Panc1 (cell line): ENCODE measurements at regions not wholly inside any gene's neighbourhood (a gene's known extent, or its start where the extent isn't known, plus 50 kb on each side); places are given as distances from the start of the nearest gene placed in this dataset.

Experiments
- POLR2AphosphoS5 ChIP-seq: IDR thresholded peaks from 2 replicates; pipeline ENCODE4 v1.6.1; 2012; ENCODE audit warnings: mild to moderate bottlenecking, low read depth, low read length, moderate library complexity
- SIN3A ChIP-seq: IDR thresholded peaks from 2 replicates; pipeline ENCODE4 v1.6.1; 2012; ENCODE audit warnings: low read depth, mild to moderate bottlenecking, low read length, moderate library complexity, borderline replicate concordance; ENCODE audit not compliant: insufficient read depth
- TCF7L2 ChIP-seq: IDR thresholded peaks from 2 replicates; pipeline ENCODE4 v1.6.1; 2011; ENCODE audit warnings: mild to moderate bottlenecking, low read depth, low read length, inconsistent platforms
- TF ChIP-seq, protein P1 (sequence below): fragments of 450-650 bp; IDR thresholded peaks from 2 replicates; pipeline ENCODE4 v1.5.1; 2017; ENCODE audit warnings: mild to moderate bottlenecking
- TF ChIP-seq, protein P2 (sequence below), 2 experiments: IDR thresholded peaks; 2 replicates each; pipeline ENCODE4 v1.6.1; 2011 to 2012; ENCODE audit warnings: low read depth in 2 of 2, control low read depth in 1 of 2, low read length in 1 of 2, mild to moderate bottlenecking in 1 of 2, moderate library complexity in 1 of 2; ENCODE audit not compliant: insufficient read depth in 1 of 2

DNA sequence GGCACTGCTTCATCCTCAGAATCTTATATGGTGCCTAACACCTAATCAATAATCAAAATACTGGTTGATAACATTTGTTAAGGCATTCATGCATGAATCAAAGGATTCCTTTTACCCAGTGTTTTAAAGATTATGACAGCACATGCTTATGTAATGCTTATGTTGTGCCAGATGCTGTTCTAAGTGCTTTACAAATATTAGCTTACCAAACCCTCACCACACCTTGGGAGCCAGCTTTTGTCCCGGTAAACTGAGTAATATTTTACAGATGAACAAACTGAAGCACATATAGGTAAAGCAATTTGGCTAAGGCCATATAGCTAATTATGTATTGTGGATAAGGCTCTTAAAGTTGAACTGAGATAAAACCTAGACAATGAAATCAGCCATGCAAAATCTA is 209.2 kb downstream of the ALX1 start:
- TF ChIP-seq TCF7L2, result no peak
- TF ChIP-seq, protein P1, sequence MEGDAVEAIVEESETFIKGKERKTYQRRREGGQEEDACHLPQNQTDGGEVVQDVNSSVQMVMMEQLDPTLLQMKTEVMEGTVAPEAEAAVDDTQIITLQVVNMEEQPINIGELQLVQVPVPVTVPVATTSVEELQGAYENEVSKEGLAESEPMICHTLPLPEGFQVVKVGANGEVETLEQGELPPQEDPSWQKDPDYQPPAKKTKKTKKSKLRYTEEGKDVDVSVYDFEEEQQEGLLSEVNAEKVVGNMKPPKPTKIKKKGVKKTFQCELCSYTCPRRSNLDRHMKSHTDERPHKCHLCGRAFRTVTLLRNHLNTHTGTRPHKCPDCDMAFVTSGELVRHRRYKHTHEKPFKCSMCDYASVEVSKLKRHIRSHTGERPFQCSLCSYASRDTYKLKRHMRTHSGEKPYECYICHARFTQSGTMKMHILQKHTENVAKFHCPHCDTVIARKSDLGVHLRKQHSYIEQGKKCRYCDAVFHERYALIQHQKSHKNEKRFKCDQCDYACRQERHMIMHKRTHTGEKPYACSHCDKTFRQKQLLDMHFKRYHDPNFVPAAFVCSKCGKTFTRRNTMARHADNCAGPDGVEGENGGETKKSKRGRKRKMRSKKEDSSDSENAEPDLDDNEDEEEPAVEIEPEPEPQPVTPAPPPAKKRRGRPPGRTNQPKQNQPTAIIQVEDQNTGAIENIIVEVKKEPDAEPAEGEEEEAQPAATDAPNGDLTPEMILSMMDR, result no peak
- no peak for TF ChIP-seq POLR2AphosphoS5
- TF ChIP-seq SIN3A, result no peak
- TF ChIP-seq, protein P2, sequence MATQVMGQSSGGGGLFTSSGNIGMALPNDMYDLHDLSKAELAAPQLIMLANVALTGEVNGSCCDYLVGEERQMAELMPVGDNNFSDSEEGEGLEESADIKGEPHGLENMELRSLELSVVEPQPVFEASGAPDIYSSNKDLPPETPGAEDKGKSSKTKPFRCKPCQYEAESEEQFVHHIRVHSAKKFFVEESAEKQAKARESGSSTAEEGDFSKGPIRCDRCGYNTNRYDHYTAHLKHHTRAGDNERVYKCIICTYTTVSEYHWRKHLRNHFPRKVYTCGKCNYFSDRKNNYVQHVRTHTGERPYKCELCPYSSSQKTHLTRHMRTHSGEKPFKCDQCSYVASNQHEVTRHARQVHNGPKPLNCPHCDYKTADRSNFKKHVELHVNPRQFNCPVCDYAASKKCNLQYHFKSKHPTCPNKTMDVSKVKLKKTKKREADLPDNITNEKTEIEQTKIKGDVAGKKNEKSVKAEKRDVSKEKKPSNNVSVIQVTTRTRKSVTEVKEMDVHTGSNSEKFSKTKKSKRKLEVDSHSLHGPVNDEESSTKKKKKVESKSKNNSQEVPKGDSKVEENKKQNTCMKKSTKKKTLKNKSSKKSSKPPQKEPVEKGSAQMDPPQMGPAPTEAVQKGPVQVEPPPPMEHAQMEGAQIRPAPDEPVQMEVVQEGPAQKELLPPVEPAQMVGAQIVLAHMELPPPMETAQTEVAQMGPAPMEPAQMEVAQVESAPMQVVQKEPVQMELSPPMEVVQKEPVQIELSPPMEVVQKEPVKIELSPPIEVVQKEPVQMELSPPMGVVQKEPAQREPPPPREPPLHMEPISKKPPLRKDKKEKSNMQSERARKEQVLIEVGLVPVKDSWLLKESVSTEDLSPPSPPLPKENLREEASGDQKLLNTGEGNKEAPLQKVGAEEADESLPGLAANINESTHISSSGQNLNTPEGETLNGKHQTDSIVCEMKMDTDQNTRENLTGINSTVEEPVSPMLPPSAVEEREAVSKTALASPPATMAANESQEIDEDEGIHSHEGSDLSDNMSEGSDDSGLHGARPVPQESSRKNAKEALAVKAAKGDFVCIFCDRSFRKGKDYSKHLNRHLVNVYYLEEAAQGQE (IDR thresholded peaks at IDR 0.05; ENCODE audit: insufficient read depth in 1 of 2, low read depth in 2 of 2, low read length in 1 of 2), result no peak
